Bronchial epithelial cell (primary cell): ENCODE measurements at regions not wholly inside any gene's neighbourhood (a gene's known extent, or its start where the extent isn't known, plus 50 kb on each side); places are given as distances from the start of the nearest gene placed in this dataset.

Source experiments
- DNase-seq: peaks from one replicate; pipeline ENCODE4 v3.0.0-alpha.2; 2010; ENCODE audit warnings: low read depth
- FAIRE-seq: peaks from 2 replicates; lab custom pipeline; 2011; peaks lifted over from hg19 to GRCh38; lab: Jason Lieb, UNC
- H3K27me3 ChIP-seq: 2 replicates; pipeline ENCODE4 v1.5.1; 2011; ENCODE audit warnings: low read length; ENCODE audit not compliant: control insufficient read depth, insufficient read depth
- H3K36me3 ChIP-seq: 2 replicates; pipeline ENCODE4 v1.5.1; 2011; ENCODE audit warnings: low read length; ENCODE audit not compliant: control insufficient read depth, insufficient read depth
- H3K4me3 ChIP-seq: 2 replicates; pipeline ENCODE4 v1.5.1; 2011; ENCODE audit warnings: mild to moderate bottlenecking, low read depth, low read length, control low read depth
- TF ChIP-seq, protein P1 (sequence below): IDR thresholded peaks from 2 replicates; pipeline ENCODE4 v1.5.1; 2011; ENCODE audit warnings: mild to moderate bottlenecking, moderate library complexity, low read length, control low read depth, inconsistent platforms; ENCODE audit not compliant: insufficient read depth, severe bottlenecking

DNA sequence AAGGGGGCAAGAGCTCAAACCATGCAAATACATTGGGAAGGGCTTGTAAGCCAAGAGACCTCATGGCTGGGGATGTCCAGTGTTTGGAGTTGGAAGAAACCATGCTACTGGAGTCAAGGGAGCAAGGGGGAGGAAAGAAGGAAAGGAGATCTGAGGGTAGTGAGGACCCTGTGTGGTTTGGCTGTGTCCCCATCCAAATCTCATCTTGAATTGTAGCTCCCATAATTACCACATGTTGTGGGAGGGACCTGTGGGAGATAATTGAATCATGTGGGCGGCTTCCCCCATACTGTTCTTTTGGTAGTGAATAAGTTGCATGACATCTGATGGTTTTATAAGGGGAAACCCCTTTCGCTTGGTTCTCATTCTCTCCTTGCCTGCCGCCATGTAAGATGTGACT is 56.5 kb upstream of the ADRB1 start:
- H3K36me3 ChIP-seq: no peaks in the 10 kb centered on the region
- FAIRE-seq (no peak), DNase-seq (no peak)
- TF ChIP-seq, protein P1, sequence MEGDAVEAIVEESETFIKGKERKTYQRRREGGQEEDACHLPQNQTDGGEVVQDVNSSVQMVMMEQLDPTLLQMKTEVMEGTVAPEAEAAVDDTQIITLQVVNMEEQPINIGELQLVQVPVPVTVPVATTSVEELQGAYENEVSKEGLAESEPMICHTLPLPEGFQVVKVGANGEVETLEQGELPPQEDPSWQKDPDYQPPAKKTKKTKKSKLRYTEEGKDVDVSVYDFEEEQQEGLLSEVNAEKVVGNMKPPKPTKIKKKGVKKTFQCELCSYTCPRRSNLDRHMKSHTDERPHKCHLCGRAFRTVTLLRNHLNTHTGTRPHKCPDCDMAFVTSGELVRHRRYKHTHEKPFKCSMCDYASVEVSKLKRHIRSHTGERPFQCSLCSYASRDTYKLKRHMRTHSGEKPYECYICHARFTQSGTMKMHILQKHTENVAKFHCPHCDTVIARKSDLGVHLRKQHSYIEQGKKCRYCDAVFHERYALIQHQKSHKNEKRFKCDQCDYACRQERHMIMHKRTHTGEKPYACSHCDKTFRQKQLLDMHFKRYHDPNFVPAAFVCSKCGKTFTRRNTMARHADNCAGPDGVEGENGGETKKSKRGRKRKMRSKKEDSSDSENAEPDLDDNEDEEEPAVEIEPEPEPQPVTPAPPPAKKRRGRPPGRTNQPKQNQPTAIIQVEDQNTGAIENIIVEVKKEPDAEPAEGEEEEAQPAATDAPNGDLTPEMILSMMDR: no peak
- no peaks in the 10 kb centered on the region for H3K27me3 ChIP-seq
- H3K4me3 ChIP-seq: no peak overlapping the region

DNA sequence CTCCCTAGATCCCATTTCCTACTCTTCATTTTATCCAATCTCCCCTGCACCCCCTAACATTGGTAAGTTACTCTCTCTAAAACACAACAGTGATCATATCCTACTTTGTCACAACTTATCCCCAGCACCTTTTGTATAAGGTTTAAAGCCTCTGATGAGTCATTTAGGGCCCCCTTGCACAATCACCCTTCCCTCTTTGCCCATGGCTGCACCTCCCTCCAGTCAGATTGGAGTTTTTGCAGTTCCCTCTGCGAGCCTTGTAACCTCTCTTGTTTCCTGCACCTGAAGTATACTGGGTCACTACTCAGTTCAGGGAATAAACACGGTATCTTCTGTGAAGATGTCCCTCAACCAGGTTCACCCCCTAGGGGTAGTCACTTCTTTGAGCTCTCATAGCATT is 55.9 kb upstream of the ADRB1 start:
- TF ChIP-seq, protein P1: no peak
- peak; percentile 71 for DNase-seq
- peak; percentile 13 for FAIRE-seq
- Histone ChIP-seq H3K27me3 (peaks cover 3% of the 10 kb centered on the region), H3K36me3 (no peaks in the 10 kb centered on the region), H3K4me3 (no peak overlapping the region)

DNA sequence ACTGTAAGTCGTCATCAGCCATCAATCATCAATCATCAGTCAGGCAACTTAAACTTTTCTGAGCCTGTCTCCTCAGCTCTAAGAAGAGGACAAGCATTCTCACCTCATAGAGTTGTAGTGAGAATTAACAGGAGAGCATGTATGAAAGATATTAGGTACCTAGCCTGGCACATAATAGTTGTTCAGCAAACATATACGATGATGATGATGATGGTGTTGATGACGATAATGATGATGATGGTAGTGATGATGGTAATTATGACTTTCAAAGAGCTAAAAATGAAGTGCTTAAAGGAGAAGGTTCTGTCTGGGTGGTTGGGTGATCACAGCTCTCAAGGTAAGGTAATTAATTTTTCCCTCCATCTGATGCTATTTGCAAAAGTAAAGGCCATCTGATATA is 55.1 kb upstream of the ADRB1 start:
- no peaks in the 10 kb centered on the region for H3K36me3 ChIP-seq
- no peak overlapping the region for H3K4me3 ChIP-seq
- FAIRE-seq (no peak), DNase-seq (no peak)
- TF ChIP-seq, protein P1: no peak
- H3K27me3 ChIP-seq: peaks cover 3% of the 10 kb centered on the region

DNA sequence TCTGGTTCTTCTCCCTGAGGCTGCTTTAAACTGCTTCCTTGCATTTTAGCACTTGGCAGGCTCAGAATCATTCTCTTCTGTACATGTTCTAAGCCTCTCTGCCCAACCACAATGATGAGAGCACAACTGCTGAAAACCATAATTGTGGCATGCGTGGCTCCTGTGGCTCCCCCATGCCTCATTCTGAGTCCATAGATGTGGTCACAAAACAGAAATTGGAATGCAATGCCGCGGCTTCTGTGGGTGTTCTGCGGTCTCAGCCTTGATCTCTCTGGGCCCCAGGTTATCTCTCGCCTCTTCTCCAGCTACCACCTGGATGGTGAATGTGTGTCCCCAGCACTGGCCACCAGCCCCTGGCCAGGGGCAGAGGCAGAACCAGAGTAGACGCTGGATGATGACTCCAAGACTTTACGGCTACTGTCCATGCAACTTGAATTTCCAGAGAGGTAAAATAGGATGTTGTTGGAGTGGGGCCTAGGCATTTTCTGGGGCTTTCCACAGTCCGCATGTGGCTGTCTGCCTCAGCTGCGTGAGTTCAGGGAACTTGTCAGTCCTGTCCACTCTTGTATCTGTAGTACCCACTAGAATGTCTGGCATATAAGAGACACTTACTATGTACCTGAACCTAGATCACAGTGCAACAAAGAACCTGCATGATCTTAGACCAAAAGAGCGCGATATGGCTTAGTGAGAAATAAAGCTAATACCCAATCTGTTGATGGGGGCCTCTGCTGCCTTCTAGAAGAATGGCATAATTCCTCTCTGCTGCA is 52.4 kb upstream of the ADRB1 start:
- Histone ChIP-seq H3K4me3 (no peak overlapping the region), H3K27me3 (peaks cover 9% of the 10 kb centered on the region), H3K36me3 (no peaks in the 10 kb centered on the region)
- TF ChIP-seq, protein P1: no peak
- FAIRE-seq (no peak), DNase-seq (no peak)

DNA sequence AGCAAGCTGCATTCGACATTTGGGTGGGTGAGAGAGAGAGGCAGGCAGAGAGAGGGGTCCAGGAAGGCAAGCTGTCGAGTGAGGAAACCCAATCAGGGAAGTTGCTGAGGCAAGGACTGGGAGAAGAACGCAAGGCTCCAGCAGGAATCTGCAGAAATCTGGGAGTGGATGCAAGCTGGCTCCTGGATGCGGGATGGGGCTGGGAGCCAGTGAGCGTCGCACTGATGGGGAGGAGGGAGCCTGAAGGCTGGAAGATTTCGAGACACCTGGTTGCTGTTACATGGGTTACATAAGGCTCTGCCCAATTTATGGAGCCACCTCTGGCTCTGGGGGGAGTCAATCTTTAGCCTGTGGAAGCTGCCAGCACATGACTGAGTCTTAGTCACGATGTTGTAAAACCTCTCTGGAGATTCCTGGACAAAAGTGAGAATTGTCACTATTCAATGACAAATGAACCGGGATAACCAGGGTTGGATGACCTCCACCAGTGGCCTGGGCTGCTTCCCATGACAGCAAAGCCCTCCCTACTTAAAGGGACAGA is 51.1 kb upstream of the ADRB1 start:
- DNase-seq: no peak
- Histone ChIP-seq H3K27me3 (peaks cover 10% of the 10 kb centered on the region), H3K36me3 (no peaks in the 10 kb centered on the region), H3K4me3 (no peak overlapping the region)
- FAIRE-seq: peak; percentile 7
- TF ChIP-seq, protein P1: no peak
